Astrocyte (in vitro differentiated cells and primary cell): ENCODE measurements at regions not wholly inside any gene's neighbourhood (a gene's known extent, or its start where the extent isn't known, plus 50 kb on each side); places are given as distances from the start of the nearest gene placed in this dataset.

Experiments
- DNase-seq: peaks from one replicate; pipeline ENCODE4 v3.0.0-alpha.2; 2010; ENCODE audit warnings: low read depth
- FAIRE-seq: peaks from 2 replicates; lab custom pipeline; 2011; peaks lifted over from hg19 to GRCh38; lab: Jason Lieb, UNC
- H2AFZ ChIP-seq: 2 replicates; pipeline ENCODE4 v1.6.0; 2012; ENCODE audit warnings: low read depth, low read length, inconsistent platforms
- H3K27ac ChIP-seq: 2 replicates; pipeline ENCODE4 v1.5.1; 2011; ENCODE audit warnings: low read depth, low read length, inconsistent platforms
- H3K27me3 ChIP-seq: 2 replicates; pipeline ENCODE4 v1.6.0; 2011; ENCODE audit warnings: low read length, inconsistent platforms; ENCODE audit not compliant: insufficient read depth
- H3K36me3 ChIP-seq: 2 replicates; pipeline ENCODE4 v1.5.1; 2011; ENCODE audit warnings: low read length, inconsistent platforms; ENCODE audit not compliant: insufficient read depth
- H3K4me1 ChIP-seq: 2 replicates; pipeline ENCODE4 v1.5.1; 2011; ENCODE audit warnings: low read length, inconsistent platforms; ENCODE audit not compliant: insufficient read depth
- H3K4me2 ChIP-seq: 2 replicates; pipeline ENCODE4 v1.6.0; 2012; ENCODE audit warnings: low read length, inconsistent platforms
- H3K4me3 ChIP-seq: 2 replicates; pipeline ENCODE4 v1.5.1; 2011; ENCODE audit warnings: low read depth, mild to moderate bottlenecking, low read length, inconsistent platforms; ENCODE audit not compliant: insufficient read depth
- H3K79me2 ChIP-seq: 2 replicates; pipeline ENCODE4 v1.6.0; 2012; ENCODE audit warnings: mild to moderate bottlenecking, low read length, inconsistent platforms; ENCODE audit not compliant: insufficient read depth
- H3K9ac ChIP-seq: 2 replicates; pipeline ENCODE4 v1.6.0; 2012; ENCODE audit warnings: mild to moderate bottlenecking, low read length, inconsistent platforms
- H3K9me3 ChIP-seq: 2 replicates; pipeline ENCODE4 v1.5.1; 2012; ENCODE audit warnings: low read depth, mild to moderate bottlenecking, low read length, inconsistent platforms; ENCODE audit not compliant: insufficient read depth
- H4K20me1 ChIP-seq: 2 replicates; pipeline ENCODE4 v1.6.0; 2012; ENCODE audit warnings: low read length, inconsistent platforms; ENCODE audit not compliant: insufficient read depth
- H3K27ac Mint-ChIP-seq: one replicate; pipeline ENCODE4 v1.8.0; 2021; ENCODE audit warnings: mild to moderate bottlenecking, mixed read lengths; ENCODE audit not compliant: unreplicated experiment
- H3K27me3 Mint-ChIP-seq: one replicate; pipeline ENCODE4 v1.8.0; 2021; ENCODE audit warnings: low read depth, mixed read lengths; ENCODE audit not compliant: unreplicated experiment
- H3K36me3 Mint-ChIP-seq: one replicate; pipeline ENCODE4 v1.8.0; 2021; ENCODE audit warnings: low read depth, mixed read lengths; ENCODE audit not compliant: unreplicated experiment
- H3K4me1 Mint-ChIP-seq: one replicate; pipeline ENCODE4 v1.8.0; 2021; ENCODE audit warnings: low read depth, mixed read lengths; ENCODE audit not compliant: unreplicated experiment
- H3K4me3 Mint-ChIP-seq: one replicate; pipeline ENCODE4 v1.8.0; 2021; ENCODE audit warnings: mild to moderate bottlenecking, moderate library complexity, mixed read lengths; ENCODE audit not compliant: unreplicated experiment
- H3K9me3 Mint-ChIP-seq: one replicate; pipeline ENCODE4 v1.8.0; 2021; ENCODE audit warnings: mild to moderate bottlenecking, mixed read lengths; ENCODE audit not compliant: unreplicated experiment
- EZH2 ChIP-seq: IDR thresholded peaks from 2 replicates; pipeline ENCODE4 v1.6.1; 2012; ENCODE audit warnings: mild to moderate bottlenecking, low read length, inconsistent platforms; ENCODE audit not compliant: insufficient read depth
- TF ChIP-seq, protein P1 (sequence below): IDR thresholded peaks from 2 replicates; pipeline ENCODE4 v1.5.1; 2011; ENCODE audit warnings: low read depth, mild to moderate bottlenecking, inconsistent platforms, low read length, moderate library complexity; ENCODE audit not compliant: insufficient read depth

DNA sequence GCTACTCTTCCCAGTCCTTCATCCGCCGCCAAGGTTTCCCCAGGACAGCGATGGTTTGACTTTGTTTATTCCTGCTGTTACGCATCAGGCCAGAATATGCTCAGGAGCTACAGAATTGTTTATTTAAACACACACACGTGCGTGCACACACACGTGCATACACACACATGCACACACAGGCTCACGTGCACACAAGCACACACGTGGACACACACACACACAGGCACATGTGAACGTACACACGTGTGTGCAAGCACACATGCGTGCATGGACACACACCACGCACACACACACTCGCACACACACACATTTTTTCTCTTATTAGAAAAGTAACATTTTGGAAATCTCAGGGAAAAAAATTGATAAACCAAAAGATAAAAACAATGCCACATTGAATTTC lies 64.6 kb upstream of the UST start:
- Histone ChIP-seq H3K9ac (no peak overlapping the region), H3K27me3 (no peaks in the 10 kb centered on the region), H3K4me1 (no peaks in the 10 kb centered on the region), H3K4me2 (no peak overlapping the region), H3K27ac (no peak overlapping the region), H3K9me3 (no peaks in the 10 kb centered on the region), H2AFZ (no peak overlapping the region), H3K36me3 (no peaks in the 10 kb centered on the region), H4K20me1 (no peaks in the 10 kb centered on the region), H3K79me2 (no peaks in the 10 kb centered on the region), H3K4me3 (no peak overlapping the region)
- no peak for TF ChIP-seq EZH2
- TF ChIP-seq, protein P1, sequence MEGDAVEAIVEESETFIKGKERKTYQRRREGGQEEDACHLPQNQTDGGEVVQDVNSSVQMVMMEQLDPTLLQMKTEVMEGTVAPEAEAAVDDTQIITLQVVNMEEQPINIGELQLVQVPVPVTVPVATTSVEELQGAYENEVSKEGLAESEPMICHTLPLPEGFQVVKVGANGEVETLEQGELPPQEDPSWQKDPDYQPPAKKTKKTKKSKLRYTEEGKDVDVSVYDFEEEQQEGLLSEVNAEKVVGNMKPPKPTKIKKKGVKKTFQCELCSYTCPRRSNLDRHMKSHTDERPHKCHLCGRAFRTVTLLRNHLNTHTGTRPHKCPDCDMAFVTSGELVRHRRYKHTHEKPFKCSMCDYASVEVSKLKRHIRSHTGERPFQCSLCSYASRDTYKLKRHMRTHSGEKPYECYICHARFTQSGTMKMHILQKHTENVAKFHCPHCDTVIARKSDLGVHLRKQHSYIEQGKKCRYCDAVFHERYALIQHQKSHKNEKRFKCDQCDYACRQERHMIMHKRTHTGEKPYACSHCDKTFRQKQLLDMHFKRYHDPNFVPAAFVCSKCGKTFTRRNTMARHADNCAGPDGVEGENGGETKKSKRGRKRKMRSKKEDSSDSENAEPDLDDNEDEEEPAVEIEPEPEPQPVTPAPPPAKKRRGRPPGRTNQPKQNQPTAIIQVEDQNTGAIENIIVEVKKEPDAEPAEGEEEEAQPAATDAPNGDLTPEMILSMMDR = no peak
- Mint-ChIP-seq H3K9me3 (peaks cover 2% of the 10 kb centered on the region), H3K27me3 (no peaks in the 10 kb centered on the region), H3K4me1 (no peaks in the 10 kb centered on the region), H3K4me3 (no peak overlapping the region), H3K27ac (no peak overlapping the region), H3K36me3 (no peaks in the 10 kb centered on the region)
- DNase-seq (no peak), FAIRE-seq (no peak)

DNA sequence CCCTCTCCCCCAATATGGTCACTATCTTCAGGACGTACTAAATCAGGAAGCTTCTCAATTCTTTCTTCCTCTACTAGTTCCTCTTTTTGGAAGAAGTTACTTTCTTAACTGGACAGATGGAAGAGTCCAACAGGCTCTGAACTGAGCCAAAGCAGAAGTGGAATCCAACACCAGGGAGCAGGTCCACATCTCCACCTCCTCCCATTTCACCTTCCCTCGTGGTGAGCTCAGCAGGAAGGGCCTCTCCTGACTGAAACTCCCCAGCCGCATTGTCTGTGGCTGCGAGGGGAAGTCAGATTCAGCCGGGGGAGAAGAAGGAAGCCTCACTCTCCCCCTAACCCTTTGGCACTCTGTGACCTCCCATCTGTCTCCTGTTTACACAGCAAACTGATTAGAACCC lies 63.8 kb upstream of the UST start:
- no peak overlapping the region for H3K27ac ChIP-seq
- H3K9ac ChIP-seq = no peak overlapping the region
- H3K4me1 Mint-ChIP-seq = no peaks in the 10 kb centered on the region
- no peaks in the 10 kb centered on the region for H3K27me3 Mint-ChIP-seq
- H3K4me1 ChIP-seq = no peaks in the 10 kb centered on the region
- TF ChIP-seq EZH2 = no peak
- TF ChIP-seq, protein P1 = no peak
- DNase-seq (no peak), FAIRE-seq (no peak)
- peaks cover 2% of the 10 kb centered on the region for H3K9me3 Mint-ChIP-seq
- no peaks in the 10 kb centered on the region for H3K36me3 Mint-ChIP-seq
- no peaks in the 10 kb centered on the region for H4K20me1 ChIP-seq
- no peak overlapping the region for H3K27ac Mint-ChIP-seq
- no peaks in the 10 kb centered on the region for H3K27me3 ChIP-seq
- no peak overlapping the region for H3K4me3 Mint-ChIP-seq
- no peaks in the 10 kb centered on the region for H3K9me3 ChIP-seq
- no peak overlapping the region for H3K4me3 ChIP-seq
- H3K79me2 ChIP-seq = no peaks in the 10 kb centered on the region
- H3K36me3 ChIP-seq = no peaks in the 10 kb centered on the region
- no peak overlapping the region for H2AFZ ChIP-seq
- no peak overlapping the region for H3K4me2 ChIP-seq

DNA sequence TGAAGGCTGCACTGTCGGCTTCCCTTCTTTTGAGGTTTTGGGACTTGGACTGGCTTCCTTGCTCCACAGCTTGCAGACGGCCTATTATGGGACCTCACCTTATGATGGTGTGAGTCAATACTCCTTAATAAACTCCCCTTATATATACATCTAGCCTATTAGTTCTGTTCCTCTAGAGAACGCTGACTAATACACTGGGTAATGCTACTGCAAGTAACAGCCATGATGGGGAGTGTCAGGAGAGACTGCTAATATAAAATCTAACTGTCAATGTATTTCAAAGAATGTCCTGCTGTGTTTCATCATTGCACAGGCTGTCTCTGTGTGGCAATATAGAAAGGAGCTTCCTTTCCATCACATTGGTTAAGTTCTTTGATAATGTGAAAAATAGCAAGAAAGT lies 57.7 kb upstream of the UST start:
- H4K20me1 ChIP-seq = no peaks in the 10 kb centered on the region

More for the DNA sequence above, 57.7 kb upstream of the UST start:
- DNase-seq = no peak
- Histone ChIP-seq H3K4me3 (no peak overlapping the region), H2AFZ (no peak overlapping the region), H3K9me3 (no peaks in the 10 kb centered on the region), H3K27me3 (no peaks in the 10 kb centered on the region), H3K79me2 (no peaks in the 10 kb centered on the region), H3K27ac (no peak overlapping the region), H3K36me3 (no peaks in the 10 kb centered on the region), H3K4me1 (no peaks in the 10 kb centered on the region), H3K4me2 (no peak overlapping the region), H3K9ac (no peak overlapping the region)
- H3K9me3 Mint-ChIP-seq = peaks cover 4% of the 10 kb centered on the region
- peaks cover 2% of the 10 kb centered on the region for H3K4me1 Mint-ChIP-seq
- no peaks in the 10 kb centered on the region for H3K27me3 Mint-ChIP-seq
- no peak overlapping the region for H3K4me3 Mint-ChIP-seq
- TF ChIP-seq EZH2 = no peak
- TF ChIP-seq, protein P1 = no peak
- H3K36me3 Mint-ChIP-seq = no peaks in the 10 kb centered on the region
- FAIRE-seq = no peak
- no peak overlapping the region for H3K27ac Mint-ChIP-seq
